SK-N-MC (cell line): ENCODE measurements at regions not wholly inside any gene's neighbourhood (a gene's known extent, or its start where the extent isn't known, plus 50 kb on each side); places are given as distances from the start of the nearest gene placed in this dataset.

ENCODE experiments used
- EZH2 ChIP-seq: fragments of 200-600 bp; sonication (generic); IDR thresholded peaks from one replicate; pipeline ENCODE4 v1.6.1; 2017; ENCODE audit warnings: antibody characterized with exemption
- FOXP2 ChIP-seq: optimal IDR thresholded peaks from 2 replicates; pipeline ENCODE3; 2011; ENCODE audit warnings: mild to moderate bottlenecking, moderate library complexity; ENCODE audit not compliant: insufficient read depth; ENCODE audit errors: extremely low read length, control extremely low read depth
- POLR2AphosphoS5 ChIP-seq: IDR thresholded peaks from 2 replicates; pipeline ENCODE4 v1.6.1; 2012; ENCODE audit warnings: mild to moderate bottlenecking, low read depth, low read length, borderline replicate concordance

GRCh38 chr1:88529581-88529980 is 154.5 kb upstream of the PKN2 start:
- TF ChIP-seq POLR2AphosphoS5 = no peak
- TF ChIP-seq EZH2 = no peak
- no peak for TF ChIP-seq FOXP2
